OCI-LY3 (cell line): ENCODE measurements at regions not wholly inside any gene's neighbourhood (a gene's known extent, or its start where the extent isn't known, plus 50 kb on each side); places are given as distances from the start of the nearest gene placed in this dataset.

Experiments used
- EZH2phosphoT487 ChIP-seq: fragments of 200-600 bp; shearing (Covaris generic); IDR thresholded peaks from 2 replicates; pipeline ENCODE4 v1.6.1; 2018; ENCODE audit warnings: antibody characterized with exemption, mixed run types, low read depth
- TF ChIP-seq, protein P1 (sequence below): fragments of 200-600, 300-600 bp; sonication (generic); IDR thresholded peaks from 2 replicates; pipeline ENCODE4 v1.5.1; 2014; ENCODE audit warnings: antibody characterized with exemption, low read length, low read depth

DNA sequence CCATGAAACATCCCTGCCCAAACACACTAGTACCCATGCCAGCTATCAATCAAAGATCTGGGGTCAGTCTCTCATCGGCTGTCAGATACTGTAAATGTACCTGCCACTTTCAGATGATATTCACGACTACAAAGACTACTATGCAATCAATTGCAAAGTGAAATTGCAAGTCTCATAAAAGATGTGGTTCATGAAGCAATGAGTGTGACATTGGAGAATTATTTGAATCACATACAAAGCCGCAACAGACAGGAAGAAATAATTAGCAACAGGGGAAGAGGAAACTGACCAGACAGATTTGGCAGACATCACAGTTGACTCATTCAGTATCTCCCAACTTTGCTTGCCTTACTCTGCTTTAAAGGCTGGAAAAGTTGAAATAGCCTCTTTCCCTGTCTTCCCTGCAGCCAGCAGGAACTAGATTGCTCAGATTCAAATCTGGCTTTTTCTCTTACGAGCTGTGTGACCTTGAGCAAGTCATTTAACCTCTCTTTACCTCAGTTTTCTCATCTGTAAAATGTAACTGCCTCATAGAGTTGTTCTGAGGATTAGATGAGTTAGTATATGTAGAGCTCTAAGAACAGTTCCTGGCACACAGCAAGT lies 95.7 kb upstream of the C3orf80 start:
- no peak for TF ChIP-seq EZH2phosphoT487
- TF ChIP-seq, protein P1, sequence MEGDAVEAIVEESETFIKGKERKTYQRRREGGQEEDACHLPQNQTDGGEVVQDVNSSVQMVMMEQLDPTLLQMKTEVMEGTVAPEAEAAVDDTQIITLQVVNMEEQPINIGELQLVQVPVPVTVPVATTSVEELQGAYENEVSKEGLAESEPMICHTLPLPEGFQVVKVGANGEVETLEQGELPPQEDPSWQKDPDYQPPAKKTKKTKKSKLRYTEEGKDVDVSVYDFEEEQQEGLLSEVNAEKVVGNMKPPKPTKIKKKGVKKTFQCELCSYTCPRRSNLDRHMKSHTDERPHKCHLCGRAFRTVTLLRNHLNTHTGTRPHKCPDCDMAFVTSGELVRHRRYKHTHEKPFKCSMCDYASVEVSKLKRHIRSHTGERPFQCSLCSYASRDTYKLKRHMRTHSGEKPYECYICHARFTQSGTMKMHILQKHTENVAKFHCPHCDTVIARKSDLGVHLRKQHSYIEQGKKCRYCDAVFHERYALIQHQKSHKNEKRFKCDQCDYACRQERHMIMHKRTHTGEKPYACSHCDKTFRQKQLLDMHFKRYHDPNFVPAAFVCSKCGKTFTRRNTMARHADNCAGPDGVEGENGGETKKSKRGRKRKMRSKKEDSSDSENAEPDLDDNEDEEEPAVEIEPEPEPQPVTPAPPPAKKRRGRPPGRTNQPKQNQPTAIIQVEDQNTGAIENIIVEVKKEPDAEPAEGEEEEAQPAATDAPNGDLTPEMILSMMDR = no peak
